ENCODE measurements at regions not wholly inside any gene's neighbourhood (a gene's known extent, or its start where the extent isn't known, plus 50 kb on each side); places are given as distances from the start of the nearest gene placed in this dataset.
"Not testable (repeated sequence)": the region's sequence is repeated elsewhere in the genome, so short reads cannot be mapped to it uniquely, and the experiment has no call there.

- no peak for ATAC-seq
- TF ChIP-seq POU6F1 (CRISPR knock-in tag; IDR thresholded peaks at IDR 0.05; ENCODE audit: borderline replicate concordance, low read depth), result no peak
Observed at GRCh38 chr3:173199568-173199967, 58.5 kb upstream of the SPATA16 start.

- ATAC-seq, result not testable (repeated sequence)
Observed at GRCh38 chr3:173194868-173195267, 53.8 kb upstream of the SPATA16 start.

- TF ChIP-seq ZNF8 (CRISPR knock-in tag; IDR thresholded peaks at IDR 0.05), result no peak
- TF ChIP-seq PPARA (CRISPR knock-in tag; IDR thresholded peaks at IDR 0.05; ENCODE audit: borderline replicate concordance), result no peak
- no peak for TF ChIP-seq GLIS3 (CRISPR knock-in tag; IDR thresholded peaks at IDR 0.05)
- TF ChIP-seq TCF4 (CRISPR knock-in tag; IDR thresholded peaks at IDR 0.05; ENCODE audit: borderline replicate concordance), result no peak
- TF ChIP-seq RARB (CRISPR knock-in tag; IDR thresholded peaks at IDR 0.05), result no peak
- no peak for ATAC-seq
Observed at GRCh38 chr3:173191611-173192010, 50.6 kb upstream of the SPATA16 start.
